GM12878 (cell line): ENCODE measurements at regions not wholly inside any gene's neighbourhood (a gene's known extent, or its start where the extent isn't known, plus 50 kb on each side); places are given as distances from the start of the nearest gene placed in this dataset.

Experiments used
- ATAC-seq: fragments of 200-7000 bp; cut with Tn5 transposase; 3 replicates; pipeline ENCODE4 v1.9.1; 2020; ENCODE audit warnings: mild to moderate bottlenecking, moderate library complexity
- BruUV-seq: library from RNA; stranded (reverse); fragments of 400-500 nt; replicated peaks from 2 replicates; lab custom pipeline; 2021; lab: Mats Ljungman, UMichigan
- CTCF ChIA-PET: fragments of 300-600 bp; sonication (Branson Sonifier 250); formaldehyde crosslinking; extraction: SDS; loops from one replicate; lab custom pipeline; 2021; ENCODE audit warnings: inconsistent platforms; lab: Yijun Ruan, JAX
- POLR2A ChIA-PET: fragments of 350-600 bp; formaldehyde crosslinking; extraction: SDS; loops from one replicate; lab custom pipeline; 2021; ENCODE audit warnings: inconsistent platforms; lab: Charles Lee
- RAD21 ChIA-PET: fragments of 300-600 bp; sonication (Branson Sonifier 250); formaldehyde crosslinking; loops from one replicate; lab custom pipeline; 2023; ENCODE audit warnings: antibody characterized with exemption; ENCODE audit not compliant: unreplicated experiment; lab: Charles Lee
- SMC1A ChIA-PET: fragments of 300-600 bp; sonication (Branson Sonifier 250); formaldehyde crosslinking; loops from one replicate; lab custom pipeline; 2023; ENCODE audit not compliant: unreplicated experiment, uncharacterized antibody; lab: Charles Lee
- DNase-seq: peaks from one replicate; pipeline ENCODE4 v3.0.0-alpha.2; 2011; ENCODE audit warnings: low read depth, low spot score
- FAIRE-seq: peaks from 3 replicates; lab custom pipeline; 2011; peaks lifted over from hg19 to GRCh38; lab: Jason Lieb, UNC
- H2AFZ ChIP-seq: 2 replicates; pipeline ENCODE4 v1.6.0; 2011; ENCODE audit warnings: low read depth, low read length, control low read depth; ENCODE audit not compliant: control insufficient read depth
- H3K27ac ChIP-seq: 2 replicates; pipeline ENCODE4 v1.5.1; 2011; ENCODE audit warnings: control low read depth; ENCODE audit not compliant: control insufficient read depth, insufficient read depth
- H3K27me3 ChIP-seq, 2 experiments: replicated peaks in 1 of 2; 2 replicates each; pipeline versions ENCODE4 v1.6.0 to v1.6.1; 2011; ENCODE audit warnings: low read length in 1 of 2; ENCODE audit not compliant: control insufficient read depth in 2 of 2, insufficient read depth in 2 of 2
- H3K36me3 ChIP-seq, 2 experiments: 2 replicates each; pipeline ENCODE4 v1.5.1; 2011; ENCODE audit warnings: low read length in 1 of 2; ENCODE audit not compliant: control insufficient read depth in 2 of 2, insufficient read depth in 2 of 2
- H3K4me1 ChIP-seq: 2 replicates; pipeline ENCODE4 v1.6.1; 2011; ENCODE audit warnings: mild to moderate bottlenecking, low read length, moderate library complexity, mixed read lengths; ENCODE audit not compliant: control insufficient read depth, insufficient read depth
- H3K4me2 ChIP-seq: 2 replicates; pipeline ENCODE4 v1.6.0; 2011; ENCODE audit warnings: control low read depth; ENCODE audit not compliant: control insufficient read depth, insufficient read depth
- H3K4me3 ChIP-seq: fragments of 200-600 bp; sonication (generic); 2 replicates; pipeline ENCODE4 v1.5.1; 2016
- H3K79me2 ChIP-seq: 2 replicates; pipeline ENCODE4 v1.6.0; 2011; ENCODE audit warnings: low read length; ENCODE audit not compliant: control insufficient read depth, insufficient read depth
- H3K9ac ChIP-seq: 2 replicates; pipeline ENCODE4 v1.8.0; 2011; ENCODE audit warnings: low read length, control low read depth, mixed read lengths; ENCODE audit not compliant: control insufficient read depth, insufficient read depth
- H3K9me3 ChIP-seq: replicated peaks from 3 replicates; pipeline ENCODE4 v1.5.1; 2011; ENCODE audit warnings: mild to moderate bottlenecking, low read length; ENCODE audit not compliant: control insufficient read depth, insufficient read depth
- H4K20me1 ChIP-seq: 2 replicates; pipeline ENCODE4 v1.6.0; 2011; ENCODE audit not compliant: control insufficient read depth, insufficient read depth
- ASH2L ChIP-seq: fragments of 300-600, 200-600 bp; sonication (generic); IDR thresholded peaks from 2 replicates; pipeline ENCODE4 v1.6.1; 2017; ENCODE audit warnings: low read depth, mild to moderate bottlenecking, borderline replicate concordance
- BMI1 ChIP-seq: fragments of 450-650 bp; IDR thresholded peaks from 2 replicates; pipeline ENCODE4 v1.6.1; 2016; ENCODE audit warnings: mild to moderate bottlenecking, moderate library complexity, borderline replicate concordance
- BRCA1 ChIP-seq: IDR thresholded peaks from 2 replicates; pipeline ENCODE4 v1.6.1; 2011; ENCODE audit warnings: low read depth, low read length, improper control_type of control experiment
- HDAC6 ChIP-seq: fragments of 200-600 bp; sonication (generic); IDR thresholded peaks from one replicate; pipeline ENCODE4 v1.8.0; 2017; ENCODE audit warnings: antibody characterized with exemption; ENCODE audit not compliant: unreplicated experiment
- NR2C2 ChIP-seq: IDR thresholded peaks from 2 replicates; pipeline ENCODE4 v1.6.1; 2011; ENCODE audit warnings: borderline replicate concordance, low read depth; ENCODE audit not compliant: control insufficient read depth, insufficient read length
- PAX8 ChIP-seq: fragments of 450-650 bp; IDR thresholded peaks from 2 replicates; pipeline ENCODE4 v1.6.1; 2017; ENCODE audit warnings: mild to moderate bottlenecking, moderate library complexity
- POLR2AphosphoS2 ChIP-seq: IDR thresholded peaks from 2 replicates; pipeline ENCODE4 v1.6.1; 2011; ENCODE audit warnings: low read depth, mild to moderate bottlenecking, low read length, improper control_type of control experiment, moderate library complexity
- RAD21 ChIP-seq: IDR thresholded peaks from 2 replicates; pipeline ENCODE4 v1.6.1; 2011; ENCODE audit warnings: mild to moderate bottlenecking, low read depth, low read length, moderate library complexity; ENCODE audit not compliant: insufficient read depth
- TCF7 ChIP-seq: IDR thresholded peaks from 2 replicates; pipeline ENCODE4 v1.6.1; 2014; ENCODE audit warnings: antibody characterized with exemption, borderline replicate concordance
- YBX1 ChIP-seq: fragments of 450-650 bp; IDR thresholded peaks from 2 replicates; pipeline ENCODE4 v1.6.1; 2016; ENCODE audit warnings: antibody characterized with exemption
- ZBED1 ChIP-seq: IDR thresholded peaks from 2 replicates; pipeline ENCODE4 v1.6.1; 2016; ENCODE audit warnings: borderline replicate concordance
- WGBS: methylation state at CpG from one replicate; pipeline ENCODE4 v1.1.6; 2016; ENCODE audit warnings: low lambda C conversion rate; ENCODE audit not compliant: insufficient replicate concordance, insufficient coverage; ENCODE audit errors: missing lambda C conversion rate; 5-methylcytosine and 5-hydroxymethylcytosine counted together
- in situ Hi-C: fragments of 300-500 bp; cut with MboI; formaldehyde crosslinking; loops from 9 replicates; pipeline ENCODE4 v1.14.3; 2018; ENCODE audit warnings: mixed read lengths
- intact Hi-C: fragments of 100-400 bp; cut with micrococcal nuclease; formaldehyde crosslinking; loops from one replicate; pipeline ENCODE4 v1.14.2; 2022; ENCODE audit not compliant: unreplicated experiment
- TF ChIP-seq, protein P1 (sequence below), 3 experiments: IDR thresholded peaks in 2 of 3; conservative IDR thresholded peaks in 1 of 3; 2 replicates each; pipeline ENCODE4 v1.5.1; 2011; ENCODE audit warnings: low read depth in 3 of 3, low read length in 3 of 3, mild to moderate bottlenecking in 3 of 3, control low read depth in 2 of 3, moderate library complexity in 2 of 3, inconsistent platforms in 1 of 3, mixed read lengths in 1 of 3; ENCODE audit not compliant: control insufficient read depth in 2 of 3, insufficient read depth in 1 of 3; ENCODE audit errors: extremely low read depth in 1 of 3

DNA sequence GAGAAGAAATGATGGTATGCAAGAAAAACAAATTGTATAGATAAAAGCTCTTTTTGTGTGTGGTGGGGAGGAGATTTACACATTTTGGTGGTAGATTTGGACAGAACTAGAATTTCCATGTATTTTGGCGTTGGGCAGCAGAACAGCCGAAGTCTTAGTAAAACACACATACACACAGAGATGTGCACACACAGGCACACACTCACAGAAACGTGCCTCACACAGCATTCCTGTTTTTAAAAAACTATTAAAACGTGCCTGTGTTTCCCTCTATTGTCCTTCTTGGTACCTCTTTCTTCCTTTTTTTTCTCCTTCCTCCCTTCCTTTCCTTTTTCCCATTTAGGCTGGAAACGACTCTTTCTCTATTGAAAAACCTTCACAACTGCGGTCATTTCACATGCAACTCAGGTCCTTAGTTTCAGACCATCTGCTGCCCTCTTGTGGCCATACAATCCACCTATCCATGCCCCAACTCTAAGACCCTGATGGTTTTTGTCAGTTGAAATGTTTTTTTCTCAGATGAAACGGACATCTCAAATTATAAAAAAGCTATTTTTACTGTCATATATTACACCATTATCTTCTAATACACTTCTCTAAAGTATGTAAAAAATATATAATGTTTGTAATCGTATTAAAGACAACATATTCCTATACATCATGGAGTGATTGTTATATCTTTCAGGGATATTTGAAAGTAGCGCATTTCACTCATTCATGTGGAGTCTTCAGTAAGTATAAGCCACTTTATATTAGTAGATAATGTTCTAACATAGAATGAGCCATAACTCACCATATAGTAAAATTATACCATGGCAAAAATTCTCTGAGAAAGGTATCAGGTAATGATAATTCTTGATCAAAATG is 386.7 kb upstream of the NOVA1 start:
- no peak for FAIRE-seq
- DNase-seq, result no peak
- CTCF ChIA-PET, result no interaction called here
- WGBS, result 4% methylated on average over 9 of the region's 9 CpGs
- RAD21 ChIA-PET, result no interaction called here
- BruUV-seq, result no TSS peak
- H3K36me3 ChIP-seq, result no peaks in the 10 kb centered on the region
- H3K79me2 ChIP-seq, result no peaks in the 10 kb centered on the region
- 0 out of 3 replicates have a peak, but pooled peaks have one; percentile 42 for ATAC-seq
- H3K4me2 ChIP-seq, result no peak overlapping the region
- H3K9ac ChIP-seq, result no peak overlapping the region
- H3K27ac ChIP-seq, result no peak overlapping the region
- POLR2A ChIA-PET, result no interaction called here
- no peak overlapping the region for H3K4me3 ChIP-seq
- in situ Hi-C loops, result no loop called here
- H3K9me3 ChIP-seq, result no peaks in the 10 kb centered on the region
- no peaks in the 10 kb centered on the region for H3K4me1 ChIP-seq
- SMC1A ChIA-PET, result interaction anchor here (0.6 kb wide), 1 partner anchor 407 kb away, joined by 3 read pairs; no protein-coding TSS in a partner anchor
- no peaks in the 10 kb centered on the region for H4K20me1 ChIP-seq
- TF ChIP-seq RAD21, result 0 out of 2 replicates have a peak, but pooled peaks have one; percentile 30
- TF ChIP-seq PAX8, result no peak
- no peak for TF ChIP-seq BMI1
- TF ChIP-seq BRCA1, result no peak
- TF ChIP-seq HDAC6, result no peak
- no peak for TF ChIP-seq POLR2AphosphoS2
- no peak for TF ChIP-seq TCF7
- TF ChIP-seq, protein P1, sequence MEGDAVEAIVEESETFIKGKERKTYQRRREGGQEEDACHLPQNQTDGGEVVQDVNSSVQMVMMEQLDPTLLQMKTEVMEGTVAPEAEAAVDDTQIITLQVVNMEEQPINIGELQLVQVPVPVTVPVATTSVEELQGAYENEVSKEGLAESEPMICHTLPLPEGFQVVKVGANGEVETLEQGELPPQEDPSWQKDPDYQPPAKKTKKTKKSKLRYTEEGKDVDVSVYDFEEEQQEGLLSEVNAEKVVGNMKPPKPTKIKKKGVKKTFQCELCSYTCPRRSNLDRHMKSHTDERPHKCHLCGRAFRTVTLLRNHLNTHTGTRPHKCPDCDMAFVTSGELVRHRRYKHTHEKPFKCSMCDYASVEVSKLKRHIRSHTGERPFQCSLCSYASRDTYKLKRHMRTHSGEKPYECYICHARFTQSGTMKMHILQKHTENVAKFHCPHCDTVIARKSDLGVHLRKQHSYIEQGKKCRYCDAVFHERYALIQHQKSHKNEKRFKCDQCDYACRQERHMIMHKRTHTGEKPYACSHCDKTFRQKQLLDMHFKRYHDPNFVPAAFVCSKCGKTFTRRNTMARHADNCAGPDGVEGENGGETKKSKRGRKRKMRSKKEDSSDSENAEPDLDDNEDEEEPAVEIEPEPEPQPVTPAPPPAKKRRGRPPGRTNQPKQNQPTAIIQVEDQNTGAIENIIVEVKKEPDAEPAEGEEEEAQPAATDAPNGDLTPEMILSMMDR (IDR thresholded peaks at IDR 0.05 in 2 of 3, conservative IDR thresholded peaks at IDR 0.05 in 1 of 3; ENCODE audit: control insufficient read depth in 2 of 3, extremely low read depth in 1 of 3, insufficient read depth in 1 of 3, low read depth in 3 of 3, low read length in 3 of 3), result peak; percentile 30 to 47 (median 44); a peak in 5 of 6 replicates
- TF ChIP-seq YBX1, result no peak
- TF ChIP-seq ZBED1, result no peak
- no peak for TF ChIP-seq NR2C2
- TF ChIP-seq ASH2L, result no peak
- intact Hi-C loops, result no loop called here
- H2AFZ ChIP-seq, result no peak overlapping the region
- no peaks in the 10 kb centered on the region for H3K27me3 ChIP-seq
